Bronchial epithelial cell (primary cell): ENCODE measurements at regions not wholly inside any gene's neighbourhood (a gene's known extent, or its start where the extent isn't known, plus 50 kb on each side); places are given as distances from the start of the nearest gene placed in this dataset.

Experiments used
- DNase-seq: peaks from one replicate; pipeline ENCODE4 v3.0.0-alpha.2; 2010; ENCODE audit warnings: low read depth
- FAIRE-seq: peaks from 2 replicates; lab custom pipeline; 2011; peaks lifted over from hg19 to GRCh38; lab: Jason Lieb, UNC
- H3K27me3 ChIP-seq: 2 replicates; pipeline ENCODE4 v1.5.1; 2011; ENCODE audit warnings: low read length; ENCODE audit not compliant: control insufficient read depth, insufficient read depth
- H3K36me3 ChIP-seq: 2 replicates; pipeline ENCODE4 v1.5.1; 2011; ENCODE audit warnings: low read length; ENCODE audit not compliant: control insufficient read depth, insufficient read depth
- H3K4me3 ChIP-seq: 2 replicates; pipeline ENCODE4 v1.5.1; 2011; ENCODE audit warnings: mild to moderate bottlenecking, low read depth, low read length, control low read depth
- CTCF ChIP-seq: IDR thresholded peaks from 2 replicates; pipeline ENCODE4 v1.5.1; 2011; ENCODE audit warnings: mild to moderate bottlenecking, moderate library complexity, low read length, control low read depth, inconsistent platforms; ENCODE audit not compliant: insufficient read depth, severe bottlenecking

DNA sequence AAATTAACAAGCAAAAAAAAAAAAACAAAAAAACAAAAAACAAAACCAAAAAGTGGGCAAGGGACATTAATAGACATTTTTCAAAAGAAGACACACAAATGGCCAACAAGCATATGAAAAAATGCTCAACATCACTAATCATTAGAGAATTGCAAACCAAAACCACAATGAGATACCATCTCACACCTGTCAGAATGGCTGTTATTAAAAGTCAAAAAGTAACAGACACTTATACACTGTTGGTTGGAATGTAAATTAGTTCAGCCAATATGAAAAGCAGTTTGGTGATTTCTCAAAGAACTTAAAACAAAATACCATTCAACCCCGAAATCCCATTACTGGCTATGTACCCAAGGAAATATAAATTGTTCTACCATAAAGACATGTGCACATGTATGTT lies 222.4 kb upstream of the CD96 start:
- H3K36me3 ChIP-seq: no peaks in the 10 kb centered on the region
- FAIRE-seq (no peak), DNase-seq (no peak)
- H3K4me3 ChIP-seq: no peak overlapping the region
- TF ChIP-seq CTCF: no peak
- no peaks in the 10 kb centered on the region for H3K27me3 ChIP-seq

DNA sequence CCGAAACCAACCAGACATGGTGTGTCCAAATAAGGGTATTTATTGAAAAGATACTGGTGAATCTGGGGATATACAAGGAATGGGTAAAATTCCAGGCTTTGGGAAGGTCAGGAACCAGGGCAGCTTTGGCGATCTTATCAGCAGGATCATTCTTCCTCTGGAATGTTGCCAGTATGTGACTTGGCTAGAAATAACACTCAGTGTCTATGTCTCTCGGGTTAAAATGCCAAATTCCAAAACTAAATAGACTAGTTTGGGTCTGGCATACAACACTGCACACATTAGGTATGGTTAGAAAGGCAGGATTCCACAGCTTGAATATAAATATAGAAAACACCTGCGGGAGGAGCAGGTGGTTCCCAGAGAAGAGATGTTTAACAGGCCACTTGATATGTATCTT lies 220.2 kb upstream of the CD96 start:
- FAIRE-seq (no peak), DNase-seq (no peak)
- Histone ChIP-seq H3K36me3 (no peaks in the 10 kb centered on the region), H3K27me3 (no peaks in the 10 kb centered on the region), H3K4me3 (no peak overlapping the region)
- no peak for TF ChIP-seq CTCF

- Histone ChIP-seq H3K36me3 (no peaks in the 10 kb centered on the region), H3K27me3 (no peaks in the 10 kb centered on the region), H3K4me3 (no peak overlapping the region)
- TF ChIP-seq CTCF: no peak
- DNase-seq (no peak), FAIRE-seq (no peak)
These were observed 219.0 kb upstream of the CD96 start for GRCh38 chr3:111323019-111323418.

DNA sequence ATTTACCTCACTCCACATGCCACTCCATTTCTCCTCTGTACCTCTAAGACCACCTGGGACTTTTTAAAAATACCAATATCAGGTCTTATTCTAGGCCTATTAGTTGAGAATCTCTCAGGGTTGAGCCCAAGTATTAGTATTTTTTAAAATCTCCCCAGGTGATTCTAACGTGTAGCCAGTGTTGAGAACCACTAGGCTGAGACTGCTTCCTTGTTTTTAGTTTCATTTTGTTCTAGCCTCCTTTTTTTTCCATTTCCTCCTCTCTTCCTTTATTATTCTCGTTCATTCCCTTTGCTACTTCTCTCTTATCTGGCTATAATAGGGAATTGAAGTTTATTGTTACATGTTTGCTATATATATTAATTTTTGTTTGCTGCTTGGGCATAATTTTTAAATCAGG lies 217.8 kb upstream of the CD96 start:
- DNase-seq (no peak), FAIRE-seq (no peak)
- no peaks in the 10 kb centered on the region for H3K36me3 ChIP-seq
- no peak for TF ChIP-seq CTCF
- H3K4me3 ChIP-seq: no peak overlapping the region
- H3K27me3 ChIP-seq: no peaks in the 10 kb centered on the region

DNA sequence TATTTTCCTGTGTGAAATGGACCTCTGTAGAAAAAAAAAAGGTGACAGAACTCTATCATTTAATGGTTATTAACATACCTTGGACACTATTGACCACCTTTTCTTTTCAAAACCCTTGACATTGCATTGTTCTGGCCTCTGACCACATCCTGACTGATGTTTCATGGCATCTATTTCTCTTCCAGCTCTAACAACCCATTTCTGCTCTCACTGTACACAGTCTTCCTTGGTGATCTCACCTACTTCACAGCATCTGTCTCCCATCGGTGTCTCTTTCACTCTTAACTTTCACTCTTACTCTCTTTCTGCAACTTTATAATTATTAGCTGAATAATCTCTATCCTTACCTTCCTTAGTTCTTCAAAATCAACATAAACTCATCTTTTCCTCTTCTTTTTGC lies 217.4 kb upstream of the CD96 start:
- DNase-seq (no peak), FAIRE-seq (no peak)
- Histone ChIP-seq H3K4me3 (no peak overlapping the region), H3K27me3 (no peaks in the 10 kb centered on the region), H3K36me3 (no peaks in the 10 kb centered on the region)
- no peak for TF ChIP-seq CTCF

GRCh38 chr3:111325160-111325718 lies 216.8 kb upstream of the CD96 start:
- no peaks in the 10 kb centered on the region for H3K36me3 ChIP-seq
- no peak for TF ChIP-seq CTCF
- DNase-seq (no peak), FAIRE-seq (no peak)
- no peaks in the 10 kb centered on the region for H3K27me3 ChIP-seq
- no peak overlapping the region for H3K4me3 ChIP-seq
